Mesenchymal stem cell (in vitro differentiated cells and primary cell): ENCODE measurements at regions not wholly inside any gene's neighbourhood (a gene's known extent, or its start where the extent isn't known, plus 50 kb on each side); places are given as distances from the start of the nearest gene placed in this dataset.
"Not testable (repeated sequence)": the region's sequence is repeated elsewhere in the genome, so short reads cannot be mapped to it uniquely, and the experiment has no call there.

Source experiments
- DNase-seq: peaks from one replicate; pipeline ENCODE4 v3.0.0-alpha.2; 2013
- H2AFZ ChIP-seq: one replicate; pipeline ENCODE4 v1.6.1; 2013; ENCODE audit warnings: low read depth, mild to moderate bottlenecking, control low read depth, inconsistent platforms, low read length, moderate library complexity
- H2AK5ac ChIP-seq: 2 replicates; pipeline ENCODE4 v1.6.1; 2013; ENCODE audit warnings: low read length, moderate library complexity, mild to moderate bottlenecking, inconsistent platforms; ENCODE audit not compliant: severe bottlenecking
- H2BK120ac ChIP-seq: one replicate; pipeline ENCODE4 v1.6.1; 2013; ENCODE audit warnings: low read depth, mild to moderate bottlenecking, inconsistent platforms, low read length, moderate library complexity
- H2BK12ac ChIP-seq, 2 experiments: one replicate each; pipeline ENCODE4 v1.6.1; 2013; ENCODE audit warnings: inconsistent platforms in 2 of 2, low read length in 2 of 2, mild to moderate bottlenecking in 2 of 2, moderate library complexity in 2 of 2, control low read depth in 1 of 2
- H2BK15ac ChIP-seq: one replicate; pipeline ENCODE4 v1.6.1; 2013; ENCODE audit warnings: mild to moderate bottlenecking, low read depth, inconsistent platforms; ENCODE audit not compliant: poor library complexity, severe bottlenecking
- H2BK5ac ChIP-seq: 2 replicates; pipeline ENCODE4 v1.6.1; 2013; ENCODE audit warnings: low read depth, mild to moderate bottlenecking, low read length, control low read depth, inconsistent platforms; ENCODE audit not compliant: poor library complexity, severe bottlenecking
- H3K14ac ChIP-seq, 2 experiments: one replicate each; pipeline ENCODE4 v1.6.1; 2013; ENCODE audit warnings: inconsistent platforms in 2 of 2, low read length in 2 of 2, control low read depth in 1 of 2, mild to moderate bottlenecking in 1 of 2, moderate library complexity in 1 of 2
- H3K18ac ChIP-seq, 2 experiments: one replicate each; pipeline ENCODE4 v1.6.1; 2013; ENCODE audit warnings: inconsistent platforms in 2 of 2, low read length in 2 of 2, control low read depth in 1 of 2, low read depth in 1 of 2, mild to moderate bottlenecking in 1 of 2
- H3K23ac ChIP-seq, 2 experiments: one replicate each; pipeline ENCODE4 v1.6.1; 2013; ENCODE audit warnings: inconsistent platforms in 2 of 2, low read length in 2 of 2, mild to moderate bottlenecking in 2 of 2, moderate library complexity in 2 of 2, control low read depth in 1 of 2
- H3K27ac ChIP-seq: 2 replicates; pipeline ENCODE4 v1.5.1; 2013; ENCODE audit warnings: mild to moderate bottlenecking, moderate library complexity, low read length, control low read depth, inconsistent platforms; ENCODE audit not compliant: poor library complexity, severe bottlenecking
- H3K27me3 ChIP-seq, 2 experiments: 2 replicates each; pipeline versions ENCODE4 v1.6.1 to v1.7.0; 2013; ENCODE audit warnings: low read length in 2 of 2, mild to moderate bottlenecking in 2 of 2, moderate library complexity in 2 of 2, control low read depth in 1 of 2, inconsistent platforms in 1 of 2; ENCODE audit not compliant: control insufficient read depth in 1 of 2, insufficient read depth in 1 of 2
- H3K36me3 ChIP-seq, 2 experiments: 2 replicates each; pipeline versions ENCODE4 v1.6.1 to v1.7.0; 2013; ENCODE audit warnings: low read length in 2 of 2, control low read depth in 1 of 2, inconsistent platforms in 1 of 2, low read depth in 1 of 2, mild to moderate bottlenecking in 1 of 2; ENCODE audit not compliant: insufficient read depth in 2 of 2, control insufficient read depth in 1 of 2
- H3K4ac ChIP-seq, 2 experiments: one replicate each; pipeline ENCODE4 v1.6.1; 2013; ENCODE audit warnings: inconsistent platforms in 2 of 2, low read length in 2 of 2, mild to moderate bottlenecking in 2 of 2, moderate library complexity in 2 of 2, control low read depth in 1 of 2, low read depth in 1 of 2
- H3K4me1 ChIP-seq: 2 replicates; pipeline ENCODE4 v1.6.1; 2013; ENCODE audit warnings: low read depth, low read length, control low read depth; ENCODE audit not compliant: control insufficient read depth, insufficient read depth
- H3K4me2 ChIP-seq: 2 replicates; pipeline ENCODE4 v1.6.1; 2013; ENCODE audit warnings: low read length, mild to moderate bottlenecking, inconsistent platforms; ENCODE audit not compliant: poor library complexity, severe bottlenecking
- H3K4me3 ChIP-seq, 2 experiments: 2 replicates each; pipeline versions ENCODE4 v1.5.1 to v1.7.0; 2013; ENCODE audit warnings: low read length in 2 of 2, mild to moderate bottlenecking in 2 of 2, control low read depth in 1 of 2, low read depth in 1 of 2; ENCODE audit not compliant: insufficient read depth in 1 of 2
- H3K79me1 ChIP-seq: replicated peaks from 2 replicates; pipeline ENCODE4 v1.6.1; 2013; ENCODE audit warnings: mild to moderate bottlenecking, control low read depth, low read length, inconsistent platforms; ENCODE audit not compliant: poor library complexity, severe bottlenecking
- H3K9ac ChIP-seq: 2 replicates; pipeline ENCODE4 v1.7.0; 2013; ENCODE audit warnings: mild to moderate bottlenecking, low read length, moderate library complexity
- H3K9me3 ChIP-seq: 2 replicates; pipeline ENCODE4 v1.7.0; 2013; ENCODE audit warnings: mild to moderate bottlenecking, low read length; ENCODE audit not compliant: control insufficient read depth
- H4K8ac ChIP-seq: one replicate; pipeline ENCODE4 v1.6.1; 2013; ENCODE audit warnings: inconsistent platforms, mild to moderate bottlenecking, low read length, moderate library complexity
- H4K91ac ChIP-seq: one replicate; pipeline ENCODE4 v1.6.1; 2013; ENCODE audit warnings: mild to moderate bottlenecking, low read length, inconsistent platforms
- WGBS: methylation state at CpG from one replicate; pipeline ENCODE4 v1.1.7; 2013; ENCODE audit warnings: mixed read lengths; 5-methylcytosine and 5-hydroxymethylcytosine counted together

DNA sequence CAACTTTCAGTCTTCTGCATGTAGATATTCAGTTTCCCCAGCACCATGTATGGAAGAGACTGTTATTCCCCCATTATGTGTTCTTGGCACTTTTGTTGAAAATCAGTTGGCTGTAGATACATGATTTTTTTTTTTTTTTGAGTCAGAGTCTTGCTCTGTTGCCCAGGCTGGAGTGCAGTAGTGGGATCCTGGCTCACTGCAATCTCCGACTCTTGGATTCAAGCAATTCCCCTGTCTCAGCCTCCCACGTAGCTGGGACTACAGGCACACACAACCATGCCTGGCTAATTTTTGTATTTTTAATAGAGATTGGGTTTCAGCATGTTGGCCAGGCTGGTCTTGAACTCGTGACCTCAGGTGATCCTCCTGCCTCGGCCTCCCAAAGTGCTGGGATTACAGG, 201.0 kb upstream of the NMUR2 start:
- H2BK5ac ChIP-seq, H3K4me2 ChIP-seq, H3K27me3 ChIP-seq, H3K9ac ChIP-seq, H3K4me3 ChIP-seq, H3K27ac ChIP-seq, H2BK12ac ChIP-seq, H4K8ac ChIP-seq, H3K14ac ChIP-seq, H3K23ac ChIP-seq, H3K18ac ChIP-seq, H2AK5ac ChIP-seq, H4K91ac ChIP-seq, H3K9me3 ChIP-seq, H2BK15ac ChIP-seq, H3K4ac ChIP-seq, H2AFZ ChIP-seq, DNase-seq, H3K79me1 ChIP-seq, H3K4me1 ChIP-seq, H3K36me3 ChIP-seq, H2BK120ac ChIP-seq: not testable (repeated sequence)
- WGBS = 77% methylated on average over 4 of the region's 4 CpGs

DNA sequence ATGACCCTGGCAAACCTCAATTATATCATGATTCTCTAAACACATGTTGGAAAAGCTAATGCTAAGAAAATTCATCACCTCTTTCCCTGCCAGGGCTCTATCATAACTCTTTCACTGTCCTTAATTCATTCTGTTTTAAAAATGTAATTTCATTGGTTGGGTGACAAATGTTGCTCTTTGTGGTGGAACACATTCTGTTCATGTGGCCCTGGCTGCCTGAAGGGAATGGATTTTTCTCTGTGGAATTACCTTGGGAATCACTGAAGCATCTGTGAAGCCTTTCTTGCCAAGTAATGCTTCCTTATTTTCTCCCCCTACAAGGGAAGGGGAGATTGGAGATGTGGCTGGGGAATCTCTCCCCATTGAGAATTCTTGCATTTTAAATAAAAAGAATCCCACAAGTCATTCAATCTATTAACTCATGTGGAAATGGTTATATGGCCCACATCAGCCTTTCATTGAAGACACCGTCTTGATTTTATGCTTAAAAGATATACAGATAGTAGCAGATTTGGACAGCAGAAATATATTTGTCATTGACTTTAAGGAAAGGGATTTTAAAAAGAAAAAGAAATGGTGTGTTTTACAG, 201.8 kb upstream of the NMUR2 start:
- Histone ChIP-seq H2BK15ac (no peak overlapping the region), H2AFZ (no peak overlapping the region), H3K79me1 (no peaks in the 10 kb centered on the region), H4K8ac (no peak overlapping the region), H3K4me1 (no peaks in the 10 kb centered on the region), H3K4me3 (no peak overlapping the region), H3K23ac (no peak overlapping the region), H3K9ac (no peak overlapping the region), H2BK120ac (no peak overlapping the region), H3K14ac (no peak overlapping the region), H4K91ac (no peak overlapping the region), H2BK5ac (no peak overlapping the region), H3K4ac (no peak overlapping the region), H3K36me3 (no peaks in the 10 kb centered on the region), H2AK5ac (no peak overlapping the region), H3K27ac (no peak overlapping the region), H3K18ac (no peak overlapping the region), H3K4me2 (no peak overlapping the region), H3K27me3 (no peaks in the 10 kb centered on the region), H2BK12ac (no peak overlapping the region), H3K9me3 (no peaks in the 10 kb centered on the region)
- WGBS = 100% methylated on average over 1 of the region's 1 CpG
- DNase-seq = no peak

DNA sequence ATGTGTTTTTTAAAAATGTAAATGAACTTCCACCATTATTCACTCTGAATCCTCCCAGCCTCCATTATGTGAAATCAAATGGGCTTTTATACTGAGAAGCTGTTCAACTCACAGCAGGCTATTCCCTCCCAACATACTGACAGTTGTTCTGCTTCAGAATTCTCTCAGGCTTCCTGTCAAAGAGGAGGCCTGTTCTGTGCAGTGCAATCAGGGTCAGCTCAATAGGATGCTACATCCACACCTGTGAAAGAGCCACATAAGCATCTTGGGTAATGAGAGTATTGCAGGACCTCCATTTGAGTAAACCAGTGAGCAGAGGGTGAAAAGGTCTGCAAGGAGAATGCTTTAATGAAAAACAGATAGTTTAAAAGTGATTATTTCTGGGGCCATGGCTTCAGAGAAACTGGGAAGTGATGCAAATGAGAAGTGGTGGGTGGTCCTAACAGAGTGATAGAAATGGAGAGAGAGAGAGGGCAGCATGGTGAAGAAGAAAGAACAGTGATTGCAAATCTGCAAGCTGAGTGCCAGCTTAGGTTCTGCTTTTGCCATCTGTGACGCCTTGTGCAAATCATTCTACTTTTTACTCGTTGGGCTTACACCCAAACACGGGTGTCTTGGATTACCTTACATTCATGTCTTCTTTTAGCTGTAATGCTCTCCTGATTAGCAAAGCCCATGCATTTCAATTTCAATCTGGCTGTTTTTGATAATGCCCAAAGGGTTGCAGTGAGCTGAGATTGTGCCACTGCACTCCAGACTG, 202.5 kb upstream of the NMUR2 start:
- no peaks in the 10 kb centered on the region for H3K4me1 ChIP-seq
- no peak overlapping the region for H3K14ac ChIP-seq
- no peak overlapping the region for H2BK12ac ChIP-seq
- no peak overlapping the region for H2BK120ac ChIP-seq
- no peak overlapping the region for H4K91ac ChIP-seq
- H2AFZ ChIP-seq = no peak overlapping the region
- no peaks in the 10 kb centered on the region for H3K9me3 ChIP-seq
- no peaks in the 10 kb centered on the region for H3K36me3 ChIP-seq
- no peak overlapping the region for H4K8ac ChIP-seq
- H3K4me3 ChIP-seq = no peak overlapping the region
- 75% methylated on average over 3 of the region's 3 CpGs for WGBS
- no peak overlapping the region for H3K27ac ChIP-seq
- no peak overlapping the region for H3K9ac ChIP-seq
- H3K4ac ChIP-seq = no peak overlapping the region
- no peak overlapping the region for H3K23ac ChIP-seq
- H3K27me3 ChIP-seq = no peaks in the 10 kb centered on the region
- no peak overlapping the region for H3K4me2 ChIP-seq
- DNase-seq = no peak
- H2BK5ac ChIP-seq = no peak overlapping the region
- no peak overlapping the region for H2AK5ac ChIP-seq
- no peak overlapping the region for H3K18ac ChIP-seq
- no peaks in the 10 kb centered on the region for H3K79me1 ChIP-seq
- H2BK15ac ChIP-seq = no peak overlapping the region

DNA sequence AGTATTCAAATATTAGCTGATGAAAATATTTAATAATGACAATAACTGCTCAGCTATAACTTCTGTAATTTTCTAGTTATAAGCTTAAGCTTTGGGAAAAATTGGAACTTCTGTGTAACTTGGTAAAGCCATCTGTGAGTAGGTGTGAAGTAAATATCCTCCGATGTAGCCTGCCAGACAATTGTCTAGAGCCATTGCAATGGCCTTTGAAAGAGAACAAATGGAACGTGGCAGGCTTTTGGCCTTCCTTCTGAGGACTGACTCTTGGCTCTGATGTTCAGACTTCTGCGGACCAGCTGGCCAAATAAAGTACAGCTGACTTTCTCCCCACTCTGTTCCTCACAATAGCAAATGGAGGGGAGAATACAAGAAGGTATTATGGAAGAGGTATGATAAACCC, 203.4 kb upstream of the NMUR2 start:
- H2BK5ac ChIP-seq = no peak overlapping the region
- H2AFZ ChIP-seq = no peak overlapping the region
- no peaks in the 10 kb centered on the region for H3K79me1 ChIP-seq
- no peak overlapping the region for H2BK15ac ChIP-seq
- no peaks in the 10 kb centered on the region for H3K36me3 ChIP-seq
- no peak overlapping the region for H3K14ac ChIP-seq
- no peak overlapping the region for H3K9ac ChIP-seq
- H3K4me3 ChIP-seq = no peak overlapping the region
- no peaks in the 10 kb centered on the region for H3K4me1 ChIP-seq
- no peak overlapping the region for H4K91ac ChIP-seq
- H3K27me3 ChIP-seq = no peaks in the 10 kb centered on the region
- H3K18ac ChIP-seq = no peak overlapping the region
- DNase-seq = no peak
- no peak overlapping the region for H2BK12ac ChIP-seq
- no peak overlapping the region for H3K4me2 ChIP-seq
- WGBS = 84% methylated on average over 3 of the region's 3 CpGs
- no peak overlapping the region for H2AK5ac ChIP-seq
- no peak overlapping the region for H3K4ac ChIP-seq
- H3K23ac ChIP-seq = no peak overlapping the region
- H3K9me3 ChIP-seq = no peaks in the 10 kb centered on the region
- H2BK120ac ChIP-seq = no peak overlapping the region
- H3K27ac ChIP-seq = no peak overlapping the region
- H4K8ac ChIP-seq = no peak overlapping the region
